Mesothelial cell of epicardium (in vitro differentiated cells): ENCODE measurements at regions not wholly inside any gene's neighbourhood (a gene's known extent, or its start where the extent isn't known, plus 50 kb on each side); places are given as distances from the start of the nearest gene placed in this dataset.

Source experiments
- DNase-seq, 2 experiments: peaks; one replicate each; pipeline ENCODE4 v3.0.0; 2021; ENCODE audit warnings: low spot score in 2 of 2; ENCODE audit not compliant: unreplicated experiment in 2 of 2
- H3K27ac Mint-ChIP-seq: 2 replicates; pipeline ENCODE4 v1.8.0; 2021; ENCODE audit warnings: mixed read lengths
- H3K27me3 Mint-ChIP-seq: 2 replicates; pipeline ENCODE4 v1.8.0; 2021; ENCODE audit warnings: low read depth, mixed read lengths
- H3K36me3 Mint-ChIP-seq: 2 replicates; pipeline ENCODE4 v1.8.0; 2021; ENCODE audit warnings: mixed read lengths
- H3K4me1 Mint-ChIP-seq: 2 replicates; pipeline ENCODE4 v1.8.0; 2021; ENCODE audit warnings: mixed read lengths
- H3K4me3 Mint-ChIP-seq: 2 replicates; pipeline ENCODE4 v1.8.0; 2021; ENCODE audit warnings: mild to moderate bottlenecking, moderate library complexity, mixed read lengths
- H3K9me3 Mint-ChIP-seq: 2 replicates; pipeline ENCODE4 v1.8.0; 2021; ENCODE audit warnings: mixed read lengths
- CTCF ChIP-seq: fragments of 200-600 bp; sonication (generic); IDR thresholded peaks from one replicate; pipeline ENCODE4 v1.5.0; 2021; ENCODE audit warnings: antibody characterized with exemption; ENCODE audit not compliant: unreplicated experiment

GRCh38 chr18:75140296-75140695 lies 68.6 kb downstream of the PTGR3 start:
- peaks cover 13% of the 10 kb centered on the region for H3K9me3 Mint-ChIP-seq
- peaks cover 5% of the 10 kb centered on the region for H3K4me1 Mint-ChIP-seq
- H3K27ac Mint-ChIP-seq, result no peak overlapping the region
- peaks cover 2% of the 10 kb centered on the region for H3K36me3 Mint-ChIP-seq
- H3K27me3 Mint-ChIP-seq, result peaks cover 8% of the 10 kb centered on the region
- no peak for TF ChIP-seq CTCF
- DNase-seq, result peak in 1 of 2 experiments; percentile 17
- no peak overlapping the region for H3K4me3 Mint-ChIP-seq

DNA sequence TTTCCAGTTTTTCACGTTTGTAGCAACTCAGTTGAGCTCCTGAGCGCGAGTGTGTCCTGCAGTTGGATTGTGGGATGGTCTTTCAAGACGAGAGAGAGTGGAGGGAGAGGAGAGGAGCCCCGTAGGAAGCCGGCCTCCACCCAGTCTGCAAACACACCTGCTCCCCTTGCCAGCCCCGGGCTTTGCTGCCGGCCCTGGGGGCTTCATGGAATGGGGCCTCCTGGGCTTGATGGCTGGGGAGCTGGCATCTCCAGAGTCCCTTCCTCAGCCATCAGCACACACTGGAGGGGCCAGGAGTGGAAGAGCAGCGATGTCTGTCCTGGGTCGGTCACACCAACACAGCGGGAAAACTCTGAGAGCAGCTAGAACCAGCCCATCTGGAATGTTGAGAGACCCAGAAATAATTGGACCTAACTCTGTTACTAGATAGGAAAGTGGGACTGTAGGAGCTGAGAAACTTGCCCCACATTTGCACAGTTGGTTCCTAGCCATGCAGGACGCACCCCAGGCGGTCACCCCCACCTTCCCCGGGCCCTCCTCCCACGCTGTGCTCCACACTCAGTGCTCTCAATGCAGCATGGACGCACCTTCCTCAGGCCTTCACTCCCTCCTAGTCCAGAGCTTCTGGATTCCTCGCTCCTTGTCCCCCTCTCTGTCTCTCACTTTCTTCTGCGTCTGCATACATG lies 69.6 kb downstream of the PTGR3 start:
- H3K4me1 Mint-ChIP-seq, result peaks cover 5% of the 10 kb centered on the region

DNA sequence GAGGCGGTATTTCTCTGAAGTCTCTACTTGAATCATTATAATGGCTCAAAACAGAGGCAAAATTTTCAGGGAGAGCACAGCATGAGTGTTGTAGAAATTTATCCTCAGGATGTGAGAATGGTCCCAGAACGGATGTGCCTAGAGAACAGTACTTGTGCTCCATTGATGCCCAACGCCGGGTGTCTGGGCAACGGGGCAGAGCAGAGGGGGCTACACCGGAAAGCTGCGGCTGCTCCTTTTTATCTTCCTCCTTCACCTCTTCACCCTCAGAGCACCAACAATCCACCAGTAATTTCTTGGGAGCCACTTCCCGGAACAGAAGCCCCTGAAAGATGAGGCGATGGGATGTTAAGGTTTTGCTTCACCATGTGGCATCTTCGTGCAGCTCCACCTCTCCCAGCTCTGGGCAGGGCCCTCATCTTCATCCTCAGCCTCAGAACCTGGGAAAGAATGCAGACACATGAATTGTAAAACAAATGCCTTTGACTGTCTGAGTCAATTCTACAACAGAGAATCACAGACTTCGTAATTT lies 71.5 kb downstream of the PTGR3 start:
- Mint-ChIP-seq H3K27me3 (peaks cover 22% of the 10 kb centered on the region), H3K27ac (no peak overlapping the region), H3K4me3 (no peak overlapping the region), H3K4me1 (peaks cover 5% of the 10 kb centered on the region), H3K36me3 (no peaks in the 10 kb centered on the region), H3K9me3 (no peaks in the 10 kb centered on the region)
- peak in 1 of 2 experiments; percentile 21 for DNase-seq
- no peak for TF ChIP-seq CTCF

More for the DNA sequence above, 69.6 kb downstream of the PTGR3 start:
- Mint-ChIP-seq H3K4me3 (no peak overlapping the region), H3K36me3 (no peaks in the 10 kb centered on the region), H3K27me3 (peaks cover 10% of the 10 kb centered on the region), H3K27ac (no peak overlapping the region), H3K9me3 (peaks cover 8% of the 10 kb centered on the region)
- DNase-seq, result peak in 1 of 2 experiments; percentile 21
- no peak for TF ChIP-seq CTCF

GRCh38 chr18:75135158-75135725 lies 73.7 kb downstream of the PTGR3 start:
- Mint-ChIP-seq H3K27ac (no peak overlapping the region), H3K4me1 (peaks cover 4% of the 10 kb centered on the region), H3K9me3 (no peaks in the 10 kb centered on the region), H3K36me3 (no peaks in the 10 kb centered on the region), H3K4me3 (no peak overlapping the region), H3K27me3 (peaks cover 27% of the 10 kb centered on the region)
- peak in 1 of 2 experiments; percentile 27 for DNase-seq
- no peak for TF ChIP-seq CTCF

DNA sequence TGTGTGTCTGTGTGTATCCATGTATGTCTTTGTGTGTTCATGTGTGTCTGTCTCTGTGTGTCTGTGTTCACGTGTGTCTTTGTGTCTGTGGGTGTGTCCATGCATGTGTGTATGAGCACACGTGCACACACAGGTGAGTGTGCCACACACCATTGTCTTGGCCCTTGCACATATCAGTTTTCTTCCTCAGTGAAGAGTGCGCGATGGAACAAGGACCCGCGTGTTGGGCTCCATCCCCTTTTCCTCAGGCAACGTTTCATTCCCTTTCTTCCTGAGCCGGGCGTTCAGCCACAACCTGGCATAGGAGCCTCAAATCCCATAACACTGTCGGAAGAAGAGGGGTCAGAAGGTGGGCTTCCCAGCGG lies 74.3 kb downstream of the PTGR3 start:
- Mint-ChIP-seq H3K9me3 (no peaks in the 10 kb centered on the region), H3K4me1 (no peaks in the 10 kb centered on the region), H3K36me3 (no peaks in the 10 kb centered on the region), H3K27me3 (peaks cover 21% of the 10 kb centered on the region), H3K27ac (no peak overlapping the region), H3K4me3 (no peak overlapping the region)
- TF ChIP-seq CTCF, result no peak
- peak in 1 of 2 experiments; percentile 10 for DNase-seq
